Activated naive CD4-positive, alpha-beta T cell treated with anti-CD3 and anti-CD28 coated beads, Interleukin-2, amount 50 U/mL, for 72 hours (primary cell): ENCODE measurements at regions not wholly inside any gene's neighbourhood (a gene's known extent, or its start where the extent isn't known, plus 50 kb on each side); places are given as distances from the start of the nearest gene placed in this dataset.

Source experiments
- ATAC-seq, 2 donors: fragments of 150-1000 bp; cut with Tn5 transposase; 2 replicates each; pipeline ENCODE4 v1.10.0; 2021; ENCODE audit warnings: mild to moderate bottlenecking in 2 of 2, moderate library complexity in 2 of 2
- DNase-seq, 2 donors: peaks; one replicate each; pipeline ENCODE4 v3.0.0; 2021 to 2022; ENCODE audit warnings: low spot score in 2 of 2
- H3K27ac Mint-ChIP-seq, 2 donors: one replicate each; pipeline ENCODE4 v1.8.0; 2022; ENCODE audit warnings: mild to moderate bottlenecking in 2 of 2, mixed read lengths in 2 of 2
- H3K36me3 Mint-ChIP-seq, 2 donors: one replicate each; pipeline ENCODE4 v1.8.0; 2022; ENCODE audit warnings: mixed read lengths in 2 of 2
- H3K9me3 Mint-ChIP-seq, 2 donors: one replicate each; pipeline ENCODE4 v1.8.0; 2022; ENCODE audit warnings: mixed read lengths in 2 of 2

DNA sequence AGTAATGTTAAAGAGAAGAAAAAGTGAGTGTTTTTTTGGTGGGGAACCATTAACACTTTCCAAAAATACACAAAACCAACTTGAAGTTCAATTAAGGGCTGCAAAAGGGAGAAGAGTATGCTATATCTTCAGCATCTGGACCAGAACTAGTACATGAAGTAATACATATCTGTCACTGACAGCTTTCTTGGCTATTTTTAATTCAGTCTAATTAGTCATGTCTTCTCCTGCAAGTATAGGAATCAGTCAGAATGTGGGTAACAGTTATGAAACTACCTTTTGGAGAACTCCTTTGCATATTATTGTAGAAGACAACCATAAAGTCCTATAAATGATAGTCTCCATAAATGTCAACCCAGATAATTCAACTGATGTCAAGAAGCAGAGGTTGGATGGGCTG lies 901.2 kb downstream of the TTLL7 start:
- H3K27ac Mint-ChIP-seq = no peak overlapping the region
- ATAC-seq = peak; percentile 36 to 76
- no peak for DNase-seq
- H3K36me3 Mint-ChIP-seq = no peaks in the 10 kb centered on the region
- peaks cover 0 to 5% of the 10 kb centered on the region in 2 donors for H3K9me3 Mint-ChIP-seq

GRCh38 chr1:83095570-83095969 lies 903.4 kb downstream of the TTLL7 start:
- no peak for ATAC-seq
- H3K27ac Mint-ChIP-seq = no peak overlapping the region
- peaks cover 0 to 5% of the 10 kb centered on the region in 2 donors for H3K9me3 Mint-ChIP-seq
- H3K36me3 Mint-ChIP-seq = no peaks in the 10 kb centered on the region
- no peak for DNase-seq

DNA sequence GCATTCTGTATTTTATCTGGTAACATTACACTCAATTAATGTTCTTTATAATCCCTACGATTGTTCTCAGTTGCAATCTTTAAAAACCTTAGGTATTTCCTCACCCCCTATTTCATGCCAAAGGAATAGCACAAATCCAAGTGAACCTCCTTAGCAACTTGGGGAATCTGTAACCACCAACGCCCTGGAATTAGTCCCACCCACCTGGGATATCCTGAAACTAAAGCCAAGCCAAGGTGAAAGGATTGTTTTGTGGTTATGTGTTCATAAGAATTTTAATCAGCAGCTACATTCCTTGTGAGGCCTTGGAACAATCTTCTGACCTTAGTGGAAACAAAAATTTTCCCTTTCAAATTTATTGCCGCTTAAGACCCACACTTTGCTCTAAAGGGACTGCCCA lies 908.7 kb downstream of the TTLL7 start:
- H3K36me3 Mint-ChIP-seq = no peaks in the 10 kb centered on the region
- no peak overlapping the region for H3K27ac Mint-ChIP-seq
- H3K9me3 Mint-ChIP-seq = no peaks in the 10 kb centered on the region
- ATAC-seq (no peak), DNase-seq (no peak)

DNA sequence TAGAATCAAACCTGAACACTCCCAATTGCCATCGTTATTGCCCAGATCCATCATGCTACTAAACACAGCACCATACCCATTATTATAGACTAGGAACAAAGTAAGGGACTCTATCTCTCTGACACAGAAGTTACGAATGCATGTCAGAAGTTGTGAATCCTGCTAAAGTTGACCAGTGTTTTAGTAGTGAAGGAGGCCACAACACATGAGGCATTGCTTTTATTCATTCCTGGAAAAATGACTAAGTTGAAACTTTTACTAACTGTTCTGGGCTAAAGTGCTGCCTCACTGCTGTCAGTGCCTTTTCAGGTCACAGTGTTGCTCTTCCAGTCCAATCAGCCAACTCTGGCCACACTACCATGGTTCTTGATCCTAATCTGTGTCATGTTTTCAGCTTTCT lies 911.1 kb downstream of the TTLL7 start:
- ATAC-seq (no peak), DNase-seq (no peak)
- Mint-ChIP-seq H3K36me3 (no peaks in the 10 kb centered on the region), H3K27ac (no peak overlapping the region), H3K9me3 (no peaks in the 10 kb centered on the region)

DNA sequence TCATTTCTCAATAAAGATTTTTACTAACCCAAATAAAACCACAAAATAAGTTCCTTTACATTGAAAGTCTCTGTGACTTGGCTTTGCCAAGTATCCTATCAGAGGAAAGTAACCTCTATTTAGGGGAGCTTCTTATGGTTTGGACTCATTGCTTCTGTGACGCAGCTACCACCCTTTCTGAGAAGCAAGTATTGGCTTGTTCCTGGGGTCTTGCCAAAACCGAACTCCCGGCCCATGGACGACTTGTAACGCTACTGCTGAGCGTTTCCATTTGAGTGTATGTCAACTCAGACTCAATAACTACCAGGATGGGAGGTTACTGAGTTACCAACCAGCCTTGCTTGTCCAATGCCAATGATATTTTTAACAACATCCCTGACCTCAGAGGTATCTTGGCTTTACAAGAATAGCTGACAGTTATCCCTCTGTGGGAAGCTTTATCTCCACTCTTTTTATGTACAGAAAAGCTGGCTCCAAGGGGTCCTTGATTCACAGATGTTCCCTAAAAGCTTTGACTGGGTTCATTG lies 911.9 kb downstream of the TTLL7 start:
- Mint-ChIP-seq H3K36me3 (no peaks in the 10 kb centered on the region), H3K27ac (no peak overlapping the region), H3K9me3 (no peaks in the 10 kb centered on the region)
- DNase-seq (no peak), ATAC-seq (no peak)

DNA sequence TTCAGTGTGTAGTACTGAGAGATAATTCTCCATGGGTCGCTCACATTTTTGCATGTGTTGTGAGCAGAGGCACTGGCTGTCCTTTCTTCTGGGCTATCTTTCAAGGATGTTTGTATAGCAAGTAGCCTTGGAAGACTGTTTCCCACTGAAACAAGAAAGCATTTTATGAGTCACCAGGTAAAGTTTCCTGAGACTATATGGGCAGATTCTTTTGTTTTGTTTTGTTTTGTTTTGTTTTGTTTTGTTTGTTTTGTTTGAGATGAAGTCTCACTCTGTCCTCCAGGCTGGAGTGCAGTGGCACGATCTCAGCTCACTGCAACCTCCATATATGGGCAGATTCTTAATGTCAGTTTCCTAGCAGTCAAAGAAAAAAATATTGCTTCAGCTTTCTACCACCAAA lies 912.6 kb downstream of the TTLL7 start:
- Mint-ChIP-seq H3K9me3 (no peaks in the 10 kb centered on the region), H3K27ac (no peak overlapping the region), H3K36me3 (no peaks in the 10 kb centered on the region)
- ATAC-seq = no peak
- DNase-seq = no peak

DNA sequence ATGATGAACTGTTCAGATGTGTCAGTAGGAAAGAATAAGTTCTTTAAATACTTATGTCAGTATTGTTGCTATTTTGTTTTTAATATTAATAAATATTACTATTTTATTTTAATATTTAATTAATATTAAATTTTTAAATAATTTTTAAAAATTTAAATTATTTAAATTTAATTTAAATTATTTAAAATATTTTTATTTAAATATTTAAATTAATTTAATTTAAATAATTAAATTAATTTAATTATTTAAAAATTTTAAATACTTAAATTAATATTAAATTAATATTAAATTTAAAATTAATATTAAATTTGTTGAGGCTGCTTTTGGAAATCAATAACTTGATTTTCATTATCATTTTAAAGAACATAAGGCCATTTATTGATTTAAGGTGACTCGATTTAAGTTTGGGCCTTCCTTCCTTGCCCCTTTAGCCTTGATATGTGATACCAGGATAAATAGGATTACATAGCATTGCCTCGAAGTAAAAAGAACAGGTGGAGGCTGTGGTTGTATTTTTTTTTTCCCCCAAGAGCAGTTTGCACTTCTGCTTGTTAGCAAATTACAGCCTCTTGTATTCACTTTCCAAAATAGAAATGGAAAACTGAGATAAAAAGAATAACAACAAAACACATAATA lies 915.2 kb downstream of the TTLL7 start:
- DNase-seq = no peak
- no peak overlapping the region for H3K27ac Mint-ChIP-seq
- H3K9me3 Mint-ChIP-seq = peaks cover 0 to 3% of the 10 kb centered on the region in 2 donors
- H3K36me3 Mint-ChIP-seq = no peaks in the 10 kb centered on the region
- no peak for ATAC-seq

DNA sequence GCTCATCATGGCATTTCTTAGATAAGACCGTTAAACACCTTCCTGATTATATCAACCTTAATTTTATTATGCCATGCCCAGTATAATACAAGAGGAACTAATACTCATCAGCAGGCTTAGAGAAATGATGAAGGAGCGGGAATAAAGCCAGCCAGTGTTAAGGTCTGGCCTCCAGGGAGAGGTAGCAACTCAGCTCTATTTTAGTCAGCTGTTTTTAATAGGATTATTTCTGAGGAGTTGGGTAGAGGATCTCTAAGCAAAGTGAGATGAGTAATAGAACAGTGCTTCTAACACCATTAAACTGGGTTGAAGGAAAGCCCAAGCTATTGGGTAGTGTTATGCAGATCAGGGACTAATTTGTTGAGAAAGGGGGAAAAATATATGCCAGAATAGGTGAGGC lies 921.5 kb downstream of the TTLL7 start:
- ATAC-seq (no peak), DNase-seq (no peak)
- Mint-ChIP-seq H3K27ac (no peak overlapping the region), H3K36me3 (no peaks in the 10 kb centered on the region), H3K9me3 (peaks cover 0 to 8% of the 10 kb centered on the region in 2 donors)

DNA sequence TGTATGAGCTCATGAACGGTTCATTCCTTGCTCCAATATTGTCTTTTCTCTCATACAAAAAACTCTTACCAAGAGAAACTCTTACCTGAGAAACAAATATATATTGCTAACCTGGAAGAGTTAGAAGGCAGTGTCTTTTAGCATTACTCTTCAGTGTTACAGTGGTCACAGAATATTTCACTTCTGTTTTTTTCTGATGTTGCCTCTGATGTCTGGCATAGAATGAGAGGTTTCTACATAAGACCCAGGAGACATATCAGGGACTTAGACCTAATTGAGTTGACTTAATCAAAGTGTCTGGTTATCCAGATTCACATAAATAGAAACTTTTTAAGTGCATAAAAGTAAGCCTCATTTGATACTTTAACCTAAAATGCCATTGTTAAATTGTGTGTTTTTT lies 923.8 kb downstream of the TTLL7 start:
- ATAC-seq = no peak
- Mint-ChIP-seq H3K36me3 (no peaks in the 10 kb centered on the region), H3K27ac (no peak overlapping the region), H3K9me3 (peaks cover 0 to 8% of the 10 kb centered on the region in 2 donors)
- DNase-seq = no peak

DNA sequence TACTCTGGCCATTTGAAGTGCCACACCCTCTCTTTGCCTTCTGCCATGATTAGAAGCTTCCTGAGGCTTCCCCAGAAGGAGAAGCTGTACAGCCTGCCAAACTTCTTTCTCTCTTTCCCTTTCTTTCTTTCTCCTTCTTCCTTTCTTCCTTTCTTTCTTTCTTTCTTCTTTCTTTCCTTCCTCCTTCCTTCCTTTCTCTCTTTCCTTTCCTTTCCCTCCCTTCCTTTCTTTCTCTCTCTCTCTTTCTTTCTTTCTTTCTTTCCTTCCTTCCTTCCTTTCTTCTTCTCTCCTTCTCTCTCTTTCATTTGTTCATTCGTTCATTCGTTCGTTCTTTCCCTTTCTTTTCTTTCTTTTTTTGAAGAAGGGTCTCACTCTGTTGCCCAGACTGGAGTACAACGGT lies 931.0 kb downstream of the TTLL7 start:
- Mint-ChIP-seq H3K27ac (no peak overlapping the region), H3K36me3 (no peaks in the 10 kb centered on the region), H3K9me3 (peaks cover 3 to 6% of the 10 kb centered on the region in 2 donors)
- no peak for ATAC-seq
- no peak for DNase-seq

GRCh38 chr1:83065952-83066727 lies 932.8 kb downstream of the TTLL7 start:
- Mint-ChIP-seq H3K36me3 (no peaks in the 10 kb centered on the region), H3K27ac (no peak overlapping the region), H3K9me3 (peaks cover 3 to 6% of the 10 kb centered on the region in 2 donors)
- no peak for ATAC-seq
- no peak for DNase-seq

DNA sequence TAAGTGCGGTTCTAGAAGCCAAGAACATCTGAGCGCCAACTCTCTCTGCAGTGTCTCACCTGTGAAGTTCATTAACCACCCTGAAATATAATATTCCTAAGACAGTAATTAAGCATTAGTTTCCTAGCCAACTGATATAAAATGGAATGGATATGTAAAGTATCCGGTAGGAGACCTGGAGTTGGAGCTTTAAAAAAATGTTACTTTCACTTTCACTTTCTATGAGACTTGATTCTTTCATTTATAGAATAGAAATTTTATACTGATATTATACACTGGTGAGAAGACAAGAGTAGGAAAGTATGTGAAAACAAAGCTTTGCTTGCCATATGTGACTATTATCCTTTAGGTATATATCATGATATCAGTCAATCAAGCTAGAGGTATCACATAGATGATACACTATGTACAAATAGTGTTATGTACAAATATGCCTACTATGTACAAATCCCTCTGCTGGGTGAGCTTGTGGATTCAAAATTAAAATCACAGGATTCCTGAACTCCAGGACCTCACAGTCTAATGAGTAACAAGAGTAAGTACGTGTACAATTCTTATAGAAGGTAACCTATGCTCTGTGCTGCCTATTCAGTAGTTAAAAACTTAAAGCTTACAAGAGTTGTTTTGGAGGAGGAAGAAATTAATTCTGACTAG lies 934.2 kb downstream of the TTLL7 start:
- DNase-seq (no peak), ATAC-seq (peak in 1 of 2 donors; percentile 20)
- Mint-ChIP-seq H3K27ac (no peak overlapping the region), H3K36me3 (no peaks in the 10 kb centered on the region), H3K9me3 (peaks cover 3 to 6% of the 10 kb centered on the region in 2 donors)

GRCh38 chr1:83060651-83061390 lies 938.1 kb downstream of the TTLL7 start:
- Mint-ChIP-seq H3K27ac (no peak overlapping the region), H3K9me3 (no peaks in the 10 kb centered on the region), H3K36me3 (no peaks in the 10 kb centered on the region)
- ATAC-seq = no peak
- DNase-seq = no peak

DNA sequence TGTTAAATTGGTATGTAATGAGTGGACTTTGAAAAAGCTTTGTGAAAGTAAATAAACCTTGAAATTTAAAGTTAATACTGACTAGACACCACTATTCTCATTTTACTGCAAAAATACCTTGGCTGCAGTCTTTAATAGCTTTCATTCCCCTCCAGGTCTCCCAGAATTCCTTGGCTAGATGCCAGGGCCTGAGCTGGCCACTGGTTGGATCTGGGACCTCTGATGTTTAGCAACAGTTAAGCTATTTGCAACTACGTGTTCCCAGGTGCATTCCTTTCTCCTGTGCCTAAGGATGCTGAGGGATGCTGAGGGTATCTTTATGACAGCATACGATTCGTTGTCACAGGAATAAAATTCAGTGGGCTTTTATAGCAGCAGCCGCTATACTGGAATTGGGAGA lies 938.7 kb downstream of the TTLL7 start:
- DNase-seq = no peak
- Mint-ChIP-seq H3K36me3 (no peaks in the 10 kb centered on the region), H3K9me3 (no peaks in the 10 kb centered on the region), H3K27ac (no peak overlapping the region)
- no peak for ATAC-seq

DNA sequence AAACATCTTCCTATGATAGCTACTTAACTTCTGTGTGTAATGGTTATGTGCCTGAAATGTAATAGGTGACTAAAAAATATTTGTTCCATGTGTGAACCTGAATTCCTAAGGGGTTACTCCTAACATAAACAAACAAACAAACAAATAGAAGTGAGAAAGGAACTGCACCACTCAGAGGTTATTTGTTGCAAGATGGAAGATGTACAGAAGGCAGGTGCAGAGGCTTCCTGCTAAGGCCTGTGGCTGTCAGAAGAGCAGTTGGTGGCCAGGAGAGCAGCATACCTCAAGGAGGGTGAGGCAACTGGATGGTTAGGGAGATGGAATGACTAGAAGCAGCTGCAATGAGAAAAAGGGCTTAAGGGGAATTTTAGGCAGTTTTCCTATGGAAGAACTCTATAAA lies 940.6 kb downstream of the TTLL7 start:
- H3K36me3 Mint-ChIP-seq = no peaks in the 10 kb centered on the region
- H3K27ac Mint-ChIP-seq = no peak overlapping the region
- DNase-seq = no peak
- H3K9me3 Mint-ChIP-seq = no peaks in the 10 kb centered on the region
- no peak for ATAC-seq

DNA sequence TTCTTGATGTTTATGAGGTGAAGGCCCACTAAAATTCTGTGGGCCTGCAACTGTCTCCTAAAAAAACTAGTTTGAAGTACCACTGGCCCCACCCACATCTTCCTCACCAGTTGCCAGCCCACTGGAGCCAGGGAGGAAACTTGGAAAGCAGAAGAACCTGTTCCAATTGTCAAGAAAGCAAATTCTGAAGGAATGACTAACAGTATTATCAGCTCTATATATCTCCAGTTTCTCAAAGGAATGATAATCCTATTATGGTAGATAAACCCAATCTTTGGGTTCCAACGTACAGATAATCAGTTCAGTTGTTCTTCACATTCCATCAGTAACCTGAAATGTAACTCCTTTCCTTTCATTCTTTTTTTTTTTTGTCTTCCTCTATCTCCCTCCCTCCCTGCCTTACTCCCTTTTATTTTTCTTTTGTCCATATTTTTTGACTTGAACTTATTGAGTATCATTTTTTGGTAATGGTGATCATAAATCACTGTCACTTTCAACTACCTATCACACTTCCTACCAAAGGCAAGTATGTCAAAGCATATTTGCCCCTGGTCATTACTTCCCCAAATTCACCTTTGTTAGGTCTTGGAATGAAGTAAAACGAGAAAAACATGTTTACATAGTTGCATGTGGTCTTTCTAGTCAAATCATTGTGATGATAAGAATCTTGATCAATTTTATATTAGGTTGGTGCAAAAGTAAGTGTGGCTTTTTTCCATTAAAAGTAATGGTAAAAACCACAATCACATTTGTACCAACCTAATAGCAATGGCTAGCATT lies 943.4 kb downstream of the TTLL7 start:
- ATAC-seq (no peak), DNase-seq (no peak)
- H3K36me3 Mint-ChIP-seq = peaks cover 0 to 9% of the 10 kb centered on the region in 2 donors
- peaks cover 8 to 9% of the 10 kb centered on the region in 2 donors for H3K9me3 Mint-ChIP-seq
- no peak overlapping the region for H3K27ac Mint-ChIP-seq
